ENCODE measurements at regions not wholly inside any gene's neighbourhood (a gene's known extent, or its start where the extent isn't known, plus 50 kb on each side); places are given as distances from the start of the nearest gene placed in this dataset.
"Not testable (repeated sequence)": the region's sequence is repeated elsewhere in the genome, so short reads cannot be mapped to it uniquely, and the experiment has no call there.

DNA sequence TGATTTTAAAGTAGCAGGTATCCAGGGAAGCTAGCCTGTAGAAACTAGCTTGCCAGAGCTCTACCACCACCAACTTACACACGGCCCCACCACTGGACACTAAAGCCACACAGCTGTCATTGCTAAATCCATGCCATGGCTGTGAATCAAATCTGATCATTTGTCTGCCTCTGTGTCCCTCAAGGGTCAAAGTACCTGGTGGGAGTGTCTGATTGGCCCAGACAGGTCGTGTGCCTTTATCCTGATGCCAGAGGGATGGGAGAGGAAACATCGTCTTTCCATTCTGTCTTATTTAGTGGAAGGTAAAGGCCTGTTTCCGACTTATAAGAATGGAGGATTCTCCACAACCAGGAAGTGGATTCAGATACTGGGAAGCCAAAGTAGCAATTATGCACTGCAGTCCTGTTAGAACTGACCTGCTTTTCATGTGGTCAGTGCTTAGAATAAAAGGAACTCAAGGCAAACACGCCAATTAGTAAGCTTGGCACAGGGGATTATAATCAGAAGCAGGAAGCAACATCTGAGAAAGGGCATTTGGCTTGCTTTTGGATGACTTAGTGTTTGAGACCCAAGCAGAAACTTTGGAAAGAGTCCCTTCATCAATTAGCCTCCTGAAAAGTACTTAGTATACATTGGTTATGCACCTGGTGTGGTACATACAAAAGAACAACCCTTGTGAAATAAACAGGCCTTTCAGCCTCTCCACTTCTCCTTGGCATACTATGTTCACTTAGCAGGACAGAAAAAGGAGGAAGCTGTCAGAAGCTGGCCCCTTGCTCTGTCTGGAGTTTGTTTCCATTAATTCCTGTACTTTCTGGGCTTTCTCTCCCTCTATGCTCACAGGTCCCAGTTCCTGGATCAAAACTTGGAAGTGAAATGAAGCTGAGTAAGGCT is 192.4 kb downstream of the NUFIP1 start:
- Histone ChIP-seq H4K20me1 (ENCODE audit: insufficient read depth) (no peaks in the 10 kb centered on the region), H3K36me3 (ENCODE audit: control insufficient read depth in 1 of 2, insufficient read depth in 2 of 2, low read length in 2 of 2) (no peaks in the 10 kb centered on the region), H3K9me3 (ENCODE audit: control insufficient read depth in 1 of 2, insufficient read depth in 1 of 2, low read depth in 1 of 2, low read length in 2 of 2) (no peaks in the 10 kb centered on the region), H2AFZ (ENCODE audit: low read depth, low read length, poor library complexity, severe bottlenecking) (no peak overlapping the region), H3K9ac (ENCODE audit: low read length) (no peak overlapping the region), H3K4me2 (ENCODE audit: low read length) (no peak overlapping the region), H3K4me1 (ENCODE audit: control insufficient read depth in 1 of 2, insufficient read depth in 2 of 2, low read length in 2 of 2) (peaks cover 0 to 2% of the 10 kb centered on the region in 2 experiments; a peak in 2 of 4 replicates), H3K9me2 (ENCODE audit: insufficient read depth) (no peaks in the 10 kb centered on the region), H3K79me2 (ENCODE audit: insufficient read depth, low read length) (no peaks in the 10 kb centered on the region), H3K27me3 (ENCODE audit: insufficient read depth, low read length) (no peaks in the 10 kb centered on the region), H3K27ac (ENCODE audit: low read depth, low read length) (no peak overlapping the region), H3K4me3 (replicated peaks in 1 of 2; ENCODE audit: low read depth in 1 of 2, low read length in 2 of 2) (no peak overlapping the region)
- CTCF ChIA-PET = no interaction called here
- TF ChIP-seq EZH2phosphoT487 (IDR thresholded peaks at IDR 0.05; ENCODE audit: borderline replicate concordance) (no peak), SP1 (IDR thresholded peaks at IDR 0.05; ENCODE audit: low read depth) (no peak), CTCF (IDR thresholded peaks at IDR 0.05 in 2 of 3, conservative IDR thresholded peaks at IDR 0.05 in 1 of 3; ENCODE audit: borderline replicate concordance in 1 of 3, insufficient read depth in 1 of 3, low read depth in 2 of 3, low read length in 2 of 3) (no peak), ATF3 (IDR thresholded peaks at IDR 0.05) (no peak), TCF7L2 (IDR thresholded peaks at IDR 0.05; ENCODE audit: borderline replicate concordance, extremely low read depth, insufficient read depth, insufficient read length) (no peak), YY1 (IDR thresholded peaks at IDR 0.05; ENCODE audit: extremely low read depth, insufficient replicate concordance, low read depth, low read length) (no peak), ZFX (IDR thresholded peaks at IDR 0.05) (no peak), EZH2 (IDR thresholded peaks at IDR 0.05) (no peak)
- TF ChIP-seq, protein P1, sequence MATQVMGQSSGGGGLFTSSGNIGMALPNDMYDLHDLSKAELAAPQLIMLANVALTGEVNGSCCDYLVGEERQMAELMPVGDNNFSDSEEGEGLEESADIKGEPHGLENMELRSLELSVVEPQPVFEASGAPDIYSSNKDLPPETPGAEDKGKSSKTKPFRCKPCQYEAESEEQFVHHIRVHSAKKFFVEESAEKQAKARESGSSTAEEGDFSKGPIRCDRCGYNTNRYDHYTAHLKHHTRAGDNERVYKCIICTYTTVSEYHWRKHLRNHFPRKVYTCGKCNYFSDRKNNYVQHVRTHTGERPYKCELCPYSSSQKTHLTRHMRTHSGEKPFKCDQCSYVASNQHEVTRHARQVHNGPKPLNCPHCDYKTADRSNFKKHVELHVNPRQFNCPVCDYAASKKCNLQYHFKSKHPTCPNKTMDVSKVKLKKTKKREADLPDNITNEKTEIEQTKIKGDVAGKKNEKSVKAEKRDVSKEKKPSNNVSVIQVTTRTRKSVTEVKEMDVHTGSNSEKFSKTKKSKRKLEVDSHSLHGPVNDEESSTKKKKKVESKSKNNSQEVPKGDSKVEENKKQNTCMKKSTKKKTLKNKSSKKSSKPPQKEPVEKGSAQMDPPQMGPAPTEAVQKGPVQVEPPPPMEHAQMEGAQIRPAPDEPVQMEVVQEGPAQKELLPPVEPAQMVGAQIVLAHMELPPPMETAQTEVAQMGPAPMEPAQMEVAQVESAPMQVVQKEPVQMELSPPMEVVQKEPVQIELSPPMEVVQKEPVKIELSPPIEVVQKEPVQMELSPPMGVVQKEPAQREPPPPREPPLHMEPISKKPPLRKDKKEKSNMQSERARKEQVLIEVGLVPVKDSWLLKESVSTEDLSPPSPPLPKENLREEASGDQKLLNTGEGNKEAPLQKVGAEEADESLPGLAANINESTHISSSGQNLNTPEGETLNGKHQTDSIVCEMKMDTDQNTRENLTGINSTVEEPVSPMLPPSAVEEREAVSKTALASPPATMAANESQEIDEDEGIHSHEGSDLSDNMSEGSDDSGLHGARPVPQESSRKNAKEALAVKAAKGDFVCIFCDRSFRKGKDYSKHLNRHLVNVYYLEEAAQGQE (IDR thresholded peaks at IDR 0.05; ENCODE audit: low read depth) = no peak
- POLR2A ChIA-PET = no interaction called here
- RAD21 ChIA-PET (ENCODE audit: low non-redundant PET in 1 of 2, low total read pairs in 2 of 2, uncharacterized antibody in 2 of 2, unreplicated experiment in 2 of 2) = no interaction called here
- no TSS peak for BruUV-seq (replicated peaks)
- DNase-seq (ENCODE audit: low read depth, low spot score) (no peak), ATAC-seq (no peak)
- intact Hi-C loops (cut with micrococcal nuclease) = no loop called here

GRCh38 chr13:44796039-44796438 is 193.2 kb downstream of the NUFIP1 start:
- H3K9me2 ChIP-seq (ENCODE audit: insufficient read depth); RAD21 ChIA-PET (ENCODE audit: low non-redundant PET in 1 of 2, low total read pairs in 2 of 2, uncharacterized antibody in 2 of 2, unreplicated experiment in 2 of 2); H2AFZ ChIP-seq (ENCODE audit: low read depth, low read length, poor library complexity, severe bottlenecking); CTCF ChIA-PET; H3K9me3 ChIP-seq (ENCODE audit: control insufficient read depth in 1 of 2, insufficient read depth in 1 of 2, low read depth in 1 of 2, low read length in 2 of 2); H3K4me1 ChIP-seq (ENCODE audit: control insufficient read depth in 1 of 2, insufficient read depth in 2 of 2, low read length in 2 of 2); POLR2A ChIA-PET; H3K4me2 ChIP-seq (ENCODE audit: low read length); H3K79me2 ChIP-seq (ENCODE audit: insufficient read depth, low read length); DNase-seq (ENCODE audit: low read depth, low spot score); H4K20me1 ChIP-seq (ENCODE audit: insufficient read depth); BruUV-seq (replicated peaks); H3K4me3 ChIP-seq (replicated peaks in 1 of 2; ENCODE audit: low read depth in 1 of 2, low read length in 2 of 2); H3K27me3 ChIP-seq (ENCODE audit: insufficient read depth, low read length); H3K9ac ChIP-seq (ENCODE audit: low read length); H3K36me3 ChIP-seq (ENCODE audit: control insufficient read depth in 1 of 2, insufficient read depth in 2 of 2, low read length in 2 of 2); ATAC-seq; H3K27ac ChIP-seq (ENCODE audit: low read depth, low read length); intact Hi-C loops (cut with micrococcal nuclease): not testable (repeated sequence)

Data from HCT116 (cell line).